HuH-7 (cell line): ENCODE measurements at regions not wholly inside any gene's neighbourhood (a gene's known extent, or its start where the extent isn't known, plus 50 kb on each side); places are given as distances from the start of the nearest gene placed in this dataset.
"Not testable (repeated sequence)": the region's sequence is repeated elsewhere in the genome, so short reads cannot be mapped to it uniquely, and the experiment has no call there.

ENCODE experiments used
- DNase-seq: peaks from one replicate; pipeline ENCODE4 v3.0.0; 2011; ENCODE audit warnings: low spot score

DNA sequence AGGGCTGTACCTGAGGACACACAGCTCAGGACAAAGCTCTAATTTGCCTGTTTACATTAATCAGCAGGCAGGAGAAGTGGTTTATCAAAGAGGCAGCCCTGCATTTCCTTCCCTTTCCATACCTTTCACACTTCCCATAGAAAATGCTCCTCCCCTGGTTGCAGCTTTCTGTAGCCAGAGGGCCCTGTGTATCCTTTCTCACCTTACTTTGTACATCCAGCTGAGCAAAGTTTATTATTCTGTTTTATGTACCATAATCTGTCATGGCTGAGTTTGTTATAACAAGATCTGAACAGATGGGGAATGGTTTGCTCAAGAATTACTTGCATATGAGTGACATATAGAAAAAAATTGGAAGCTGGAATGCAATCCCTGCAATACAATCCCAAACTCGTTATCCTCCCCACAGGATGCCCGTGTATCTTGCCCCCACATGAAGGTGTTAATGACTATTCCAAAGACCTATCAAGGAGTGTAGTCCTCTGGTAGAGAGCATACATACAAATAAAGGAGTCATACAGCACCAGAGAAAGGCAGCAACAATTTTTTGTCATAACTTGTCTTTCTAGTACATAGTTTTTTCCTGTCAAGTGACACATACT lies 1025.8 kb upstream of the KLHL29 start:
- DNase-seq: no peak

DNA sequence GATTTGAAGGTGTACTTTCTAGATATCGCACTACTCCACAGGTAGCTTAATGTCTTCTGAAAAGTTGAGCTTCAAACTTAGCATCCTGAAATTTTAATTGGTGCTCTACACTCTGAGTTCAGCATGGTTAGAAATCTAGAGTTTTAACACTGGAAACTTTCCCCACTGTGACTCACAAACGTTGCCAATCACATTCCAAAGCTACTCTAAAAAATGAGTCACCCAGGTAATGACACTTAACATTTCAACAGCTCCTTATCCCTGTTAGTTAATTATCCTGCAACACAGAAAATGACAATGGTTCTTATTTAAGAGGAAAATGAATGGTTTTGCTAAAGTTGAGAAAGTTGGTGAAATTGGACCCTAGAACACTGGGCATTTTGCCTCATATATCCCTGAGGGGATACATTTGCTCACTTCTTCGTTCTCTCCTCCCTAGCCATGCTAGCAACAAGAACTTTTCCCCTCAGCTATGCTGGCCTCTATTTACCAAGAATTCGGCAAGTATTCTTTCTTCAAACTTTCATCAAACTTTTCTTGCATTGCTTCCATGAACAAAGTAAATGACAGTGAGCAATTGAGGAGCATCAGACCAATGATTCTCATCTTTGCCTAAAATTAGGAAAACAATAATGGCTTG lies 1024.1 kb upstream of the KLHL29 start:
- DNase-seq: no peak

DNA sequence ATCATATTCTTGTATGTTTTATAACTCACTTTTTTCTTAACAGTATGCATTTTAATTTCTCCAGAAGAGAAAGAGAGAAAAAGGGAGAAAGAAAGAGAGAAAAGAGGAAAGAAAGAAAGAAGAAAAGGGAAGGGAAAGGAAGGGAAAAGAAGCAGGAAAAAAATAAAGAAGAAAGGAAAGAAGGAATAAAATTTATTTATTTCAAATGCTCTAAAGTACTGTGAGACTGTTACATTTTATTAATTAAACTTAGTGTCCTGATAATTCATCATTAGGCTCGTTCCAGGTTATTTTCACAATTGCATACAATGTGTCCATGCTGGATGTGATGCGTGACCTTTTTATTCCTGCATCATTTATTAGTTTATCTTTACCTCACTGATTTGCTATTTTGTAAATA lies 1023.4 kb upstream of the KLHL29 start:
- DNase-seq: no peak

DNA sequence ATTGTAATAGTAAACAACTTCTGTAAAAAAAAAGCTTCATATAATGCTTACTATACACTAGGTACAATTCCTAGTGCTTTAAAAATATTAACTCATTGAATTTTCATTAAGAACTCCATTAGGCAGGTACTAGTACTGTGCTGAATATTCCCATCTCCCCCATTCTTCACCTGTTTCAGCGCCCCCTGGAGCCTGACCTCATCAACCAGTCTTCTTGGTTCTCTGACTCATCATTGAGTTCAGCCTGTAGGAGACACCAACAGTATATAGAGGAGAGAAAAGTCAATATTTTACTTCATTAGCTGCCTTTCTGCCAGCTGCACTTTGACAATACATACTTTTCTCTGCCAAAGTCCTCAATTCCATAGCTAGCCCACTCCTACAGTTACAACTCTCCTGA lies 1009.9 kb upstream of the KLHL29 start:
- no peak for DNase-seq

DNA sequence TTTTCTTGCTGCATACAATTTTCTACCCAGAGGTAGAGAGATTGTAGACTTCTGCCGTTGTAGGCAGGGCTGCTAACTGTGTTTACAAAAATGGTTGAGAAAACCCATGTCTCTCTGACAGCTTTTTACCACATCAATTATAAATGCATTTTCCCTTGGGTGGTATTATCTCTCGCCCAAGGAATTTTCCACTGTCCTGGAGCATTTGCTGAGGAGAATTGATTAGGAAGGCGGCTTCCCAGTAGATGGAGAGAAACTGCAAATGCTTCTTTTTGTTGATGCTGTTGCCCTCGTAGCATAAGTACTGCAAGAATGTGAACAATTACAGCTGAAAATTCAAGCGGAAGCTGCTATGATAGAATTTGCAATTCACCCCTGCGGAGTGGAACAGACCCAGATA lies 1007.7 kb upstream of the KLHL29 start:
- DNase-seq: no peak

DNA sequence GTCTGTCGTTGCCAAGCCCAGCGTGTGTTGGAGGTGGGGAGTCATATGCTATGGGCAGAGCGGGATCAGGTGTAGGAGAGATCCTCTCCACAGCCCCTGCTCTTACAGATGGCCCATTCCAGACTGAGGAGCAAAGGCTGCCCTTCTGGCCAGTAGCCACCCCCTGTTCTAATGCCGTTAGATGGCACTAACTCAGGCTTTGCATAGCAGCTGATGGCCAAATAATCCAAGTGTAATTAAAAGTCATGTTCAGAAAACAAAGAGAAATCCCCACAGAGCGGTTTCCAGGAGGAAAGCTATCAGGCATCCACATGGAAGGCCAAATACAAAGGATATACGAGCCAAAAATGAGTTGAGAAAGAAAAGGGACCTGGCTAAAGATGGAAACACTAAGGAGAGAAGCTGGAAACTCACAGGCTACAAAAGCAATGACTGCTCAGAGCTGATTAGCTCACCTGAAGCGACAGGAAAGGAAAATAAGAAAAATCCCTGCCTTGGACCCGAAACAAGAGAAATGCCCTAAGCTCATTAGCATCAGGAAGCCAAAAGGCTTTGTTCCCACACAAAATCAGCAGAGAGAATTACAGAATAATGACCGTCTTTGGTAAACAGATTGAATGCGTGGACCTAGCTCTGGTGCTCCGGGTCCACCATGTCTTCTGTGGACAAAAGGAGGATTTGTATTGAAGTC lies 1002.4 kb upstream of the KLHL29 start:
- DNase-seq: peak; percentile 0

DNA sequence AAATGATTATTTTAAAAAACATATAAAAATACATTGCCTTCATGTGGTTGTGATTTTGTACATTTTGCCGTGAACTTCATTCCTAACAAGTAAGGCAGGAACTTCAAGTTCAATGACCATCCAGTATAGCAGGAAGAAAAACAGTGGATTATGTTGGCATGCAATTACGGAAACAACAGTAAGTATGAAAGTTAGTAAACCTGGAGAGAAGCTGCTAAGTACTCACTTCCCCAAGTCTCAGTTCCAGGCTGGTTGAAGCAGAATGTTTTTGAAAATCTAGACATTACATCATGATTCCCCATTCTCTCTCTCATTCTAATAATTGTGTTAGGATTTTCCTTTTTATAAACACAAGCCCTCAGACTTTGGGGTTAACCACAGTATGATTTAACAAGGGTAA lies 987.1 kb upstream of the KLHL29 start:
- no peak for DNase-seq

DNA sequence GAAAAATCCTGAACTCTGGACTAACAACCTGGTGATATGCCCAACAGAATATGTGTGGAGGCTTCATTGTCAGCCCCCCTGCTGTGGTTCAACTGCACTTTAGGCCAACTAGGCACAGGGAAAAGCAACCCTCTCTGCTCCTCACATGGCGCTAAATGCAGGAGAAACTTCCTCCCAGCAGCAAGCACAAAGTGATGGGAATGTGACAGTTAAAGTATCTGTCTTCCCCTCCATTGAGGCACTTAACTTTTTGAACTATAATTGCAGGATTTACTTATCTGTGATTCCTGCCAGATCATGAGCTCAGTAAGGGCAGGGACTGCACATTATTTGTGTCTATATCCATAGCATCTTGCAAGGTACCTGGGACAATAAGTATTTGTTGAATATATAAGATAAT lies 981.2 kb upstream of the KLHL29 start:
- DNase-seq: no peak

DNA sequence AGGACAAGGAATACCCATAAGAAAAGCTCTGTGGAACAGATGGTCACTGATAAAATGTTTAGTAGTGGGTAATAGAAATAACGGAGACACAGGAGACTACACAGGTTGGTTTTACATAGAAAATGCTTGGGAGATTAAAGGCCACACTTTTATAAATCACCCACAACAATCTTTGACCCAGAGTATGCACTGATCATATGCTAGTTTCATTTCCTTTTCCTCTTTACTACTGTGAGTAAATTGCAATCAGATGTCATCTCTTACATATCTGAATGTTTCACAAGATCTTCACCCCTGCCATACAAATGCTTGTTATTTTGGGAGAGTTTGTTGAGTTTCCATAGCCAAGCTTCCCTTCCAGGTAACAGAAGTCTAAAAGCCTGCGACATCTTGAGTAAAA lies 978.4 kb upstream of the KLHL29 start:
- no peak for DNase-seq

DNA sequence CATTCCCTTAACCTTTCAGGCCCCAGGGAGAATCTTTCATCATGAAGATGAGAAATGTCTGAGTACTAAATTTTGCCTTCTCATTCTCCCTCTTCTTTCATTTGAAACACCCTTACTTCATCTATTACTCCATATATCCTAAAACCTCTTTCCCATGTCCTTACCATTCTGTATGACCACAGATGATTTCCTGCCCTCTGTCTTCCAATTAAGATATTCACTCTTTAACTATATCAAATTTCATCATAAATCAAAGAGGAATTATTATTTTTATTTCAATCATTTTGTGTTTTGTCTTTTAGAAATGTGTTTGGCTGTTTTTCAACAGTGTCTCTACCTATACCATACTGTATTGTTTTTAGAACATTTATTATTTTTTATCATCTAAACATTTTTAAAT lies 964.9 kb upstream of the KLHL29 start:
- DNase-seq: no peak

DNA sequence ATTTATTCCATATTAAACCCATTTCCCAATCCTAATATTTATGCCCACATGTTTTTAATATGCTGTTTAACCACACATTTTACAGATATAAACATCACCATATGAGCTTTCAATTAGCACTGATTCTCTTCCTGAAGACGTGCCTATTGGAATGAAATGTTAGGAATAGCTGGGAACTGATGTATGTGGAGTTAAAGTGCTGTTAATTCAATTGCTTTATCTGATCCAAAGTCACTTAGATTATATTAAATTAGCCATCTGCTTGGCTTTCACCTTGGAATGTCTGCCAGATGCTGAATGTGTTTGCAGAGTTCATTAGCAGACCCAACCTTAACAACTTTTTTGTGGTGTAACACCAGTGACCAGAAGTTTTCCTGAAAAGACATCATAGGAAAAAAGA lies 942.9 kb upstream of the KLHL29 start:
- DNase-seq: no peak

DNA sequence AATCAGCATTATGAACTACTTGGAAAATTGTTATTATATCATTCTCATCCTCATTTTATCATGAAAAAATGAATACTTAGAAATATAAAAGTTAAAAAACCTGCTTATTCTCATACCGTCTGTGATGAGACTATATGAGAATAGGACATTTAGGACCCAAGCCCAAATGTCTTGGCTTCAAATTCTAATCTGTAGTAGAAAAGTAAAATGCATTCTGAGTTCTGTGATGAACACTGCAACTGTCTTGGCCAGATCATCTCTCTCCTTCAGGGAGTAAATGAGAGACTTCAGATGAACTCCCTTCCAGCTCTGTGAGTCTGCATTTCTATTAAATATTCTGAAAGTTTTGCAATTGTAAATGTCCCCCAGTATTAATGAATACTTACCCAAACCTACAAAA lies 940.7 kb upstream of the KLHL29 start:
- DNase-seq: no peak

DNA sequence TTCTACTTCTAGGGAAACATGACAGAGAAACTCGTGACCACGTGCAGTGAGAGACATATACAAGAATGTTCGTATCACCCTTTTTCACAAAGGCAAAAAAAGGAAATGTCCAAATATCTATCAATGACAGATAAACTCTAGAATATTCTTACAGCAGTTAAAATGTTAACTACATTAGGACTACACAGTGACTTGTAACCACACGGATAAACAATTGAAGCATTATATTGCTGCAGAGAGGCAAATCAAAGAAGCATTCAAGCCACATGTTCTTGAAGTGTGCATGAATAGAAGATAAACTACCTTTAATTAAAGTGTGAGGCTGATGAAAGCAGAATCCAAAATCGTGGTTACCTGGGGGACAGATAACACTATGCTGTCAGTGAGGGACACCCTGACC lies 935.3 kb upstream of the KLHL29 start:
- no peak for DNase-seq

DNA sequence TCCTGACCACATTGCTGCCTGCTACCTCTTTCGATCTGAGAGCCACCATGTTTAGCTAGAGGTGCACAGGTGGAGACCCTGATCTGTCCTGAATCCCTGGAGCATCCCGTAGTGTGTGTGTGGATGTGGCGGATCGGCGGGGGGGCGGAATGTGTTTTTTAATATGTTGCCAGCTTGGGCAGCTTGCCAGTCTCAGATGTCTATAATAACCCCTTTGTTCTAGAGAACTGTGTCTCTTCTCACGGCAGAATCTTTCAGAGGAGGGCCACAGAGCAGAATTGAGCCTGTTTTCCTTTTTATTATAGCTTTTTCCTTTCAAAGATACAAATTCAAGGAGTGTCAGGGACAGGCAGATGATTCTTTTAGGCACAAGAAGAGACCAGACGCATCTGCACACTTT lies 934.1 kb upstream of the KLHL29 start:
- no peak for DNase-seq

DNA sequence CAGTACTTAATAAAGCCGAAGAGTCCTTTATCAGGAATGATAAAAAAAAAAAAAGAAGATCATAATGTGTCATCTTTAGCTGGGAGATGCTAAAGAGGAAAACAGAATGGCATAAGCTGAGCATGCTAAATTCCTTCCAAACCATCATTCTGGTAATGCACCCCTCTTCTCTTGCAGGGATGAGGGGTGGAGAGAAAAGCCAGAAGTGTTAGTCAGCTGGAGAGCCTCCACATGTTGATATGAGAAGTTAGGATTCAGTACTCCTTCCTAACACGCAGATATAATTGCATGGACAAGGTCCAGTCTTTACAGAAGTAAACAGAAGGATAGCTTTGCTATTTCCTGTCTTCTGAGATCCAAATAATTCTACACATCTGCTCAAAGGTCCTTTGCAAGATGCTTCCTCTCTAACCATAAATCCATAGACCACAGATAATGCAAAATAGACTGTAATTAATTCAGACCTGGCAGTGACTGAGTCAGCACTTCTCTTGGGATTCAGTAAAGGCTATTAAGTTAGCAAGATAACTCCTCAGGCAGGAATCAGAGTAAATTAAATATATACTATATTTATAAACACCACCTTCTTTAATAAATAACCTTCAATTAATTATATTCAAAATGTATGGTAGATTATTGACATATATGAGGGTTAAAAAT lies 930.0 kb upstream of the KLHL29 start:
- no peak for DNase-seq

DNA sequence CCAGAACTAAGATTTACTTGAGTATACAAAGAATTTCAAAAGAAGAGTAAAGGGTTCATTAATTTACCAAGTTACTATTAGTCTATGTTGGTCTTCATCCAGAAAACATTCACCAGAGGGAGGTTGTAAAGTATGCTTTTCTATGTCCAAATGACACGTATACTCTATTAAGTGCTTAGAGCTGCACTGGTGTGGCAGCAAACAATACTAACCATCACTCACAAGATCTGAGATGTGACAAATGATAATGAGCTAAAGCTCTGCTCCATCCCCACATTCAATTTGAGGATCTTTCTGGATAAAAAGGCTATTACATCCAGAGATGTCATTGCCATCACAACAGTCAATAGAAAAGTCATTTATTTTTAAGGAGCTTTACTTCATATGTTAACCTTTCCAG lies 926.5 kb upstream of the KLHL29 start:
- DNase-seq: no peak

DNA sequence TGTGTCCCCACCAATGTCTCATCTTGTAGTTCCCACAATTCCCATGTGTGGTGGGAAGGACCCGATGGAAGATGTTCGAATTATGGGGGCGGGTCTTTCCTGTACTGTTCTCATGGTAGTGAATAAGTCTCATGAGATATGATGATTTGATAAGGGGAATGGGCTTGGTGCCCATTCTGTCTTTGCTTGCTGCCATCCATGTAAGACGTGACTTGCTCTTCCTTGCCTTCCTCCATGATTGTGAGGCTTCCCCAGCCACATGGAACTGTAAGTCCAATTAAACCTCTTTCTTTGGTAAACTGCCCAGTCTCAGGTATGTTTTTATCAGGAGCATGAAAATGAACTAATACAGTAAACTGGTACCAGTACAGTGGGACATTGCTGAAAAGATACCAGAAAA lies 909.9 kb upstream of the KLHL29 start:
- DNase-seq: not testable (repeated sequence)

DNA sequence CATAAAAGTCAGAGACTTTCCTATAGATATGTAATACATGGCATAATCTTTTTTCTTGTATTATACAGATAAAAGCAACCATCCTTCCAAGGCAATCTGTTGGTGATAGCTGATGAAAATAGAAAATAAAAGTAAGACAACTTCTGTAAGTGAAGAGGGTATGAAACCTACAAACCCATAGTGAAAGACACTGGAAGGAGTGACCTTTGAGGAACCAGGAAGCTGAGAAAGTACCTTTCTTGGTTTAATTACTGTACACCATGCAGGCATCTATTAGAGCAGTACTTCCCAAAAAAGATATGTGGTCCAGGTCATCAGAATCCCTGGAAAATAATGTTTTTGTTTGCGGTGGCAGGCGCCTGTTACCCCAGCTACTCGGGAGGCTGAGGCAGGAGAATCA lies 906.6 kb upstream of the KLHL29 start:
- DNase-seq: no peak

DNA sequence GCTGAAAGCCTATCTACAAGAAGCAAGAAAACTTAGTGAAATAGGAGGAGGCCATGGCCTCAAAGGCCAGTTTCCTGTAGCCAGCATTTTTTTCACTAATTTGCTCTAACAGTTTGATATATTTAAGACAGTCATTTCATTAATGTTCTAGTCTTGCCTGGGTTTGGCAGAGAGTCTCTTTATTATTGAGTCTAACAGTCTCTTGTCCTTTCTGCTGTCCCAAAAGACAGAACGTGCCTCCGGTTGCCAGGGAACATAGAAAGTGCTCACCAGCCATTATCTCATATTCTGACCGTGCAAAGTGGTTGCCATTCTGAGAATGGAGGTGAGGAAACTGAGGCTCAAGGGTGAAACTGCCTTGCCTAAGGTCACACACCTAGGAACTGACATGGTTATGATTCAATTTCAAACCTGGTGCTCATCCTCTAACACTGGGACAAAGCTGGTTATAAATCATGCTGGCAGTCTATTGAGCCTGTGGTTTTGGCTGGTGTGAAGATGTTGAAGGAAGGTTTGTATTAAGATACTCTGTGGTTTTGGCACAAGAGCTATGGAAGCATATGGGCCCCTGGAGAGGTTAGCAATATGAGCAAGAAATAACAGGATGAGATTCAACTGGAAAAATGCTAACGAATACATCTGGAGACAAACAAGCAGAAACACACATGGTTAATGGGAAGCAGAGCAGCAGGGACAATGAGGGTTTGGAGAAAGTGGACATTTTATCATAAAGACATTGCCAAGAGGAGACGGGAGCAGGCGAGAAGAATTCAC lies 903.3 kb upstream of the KLHL29 start:
- DNase-seq: no peak

DNA sequence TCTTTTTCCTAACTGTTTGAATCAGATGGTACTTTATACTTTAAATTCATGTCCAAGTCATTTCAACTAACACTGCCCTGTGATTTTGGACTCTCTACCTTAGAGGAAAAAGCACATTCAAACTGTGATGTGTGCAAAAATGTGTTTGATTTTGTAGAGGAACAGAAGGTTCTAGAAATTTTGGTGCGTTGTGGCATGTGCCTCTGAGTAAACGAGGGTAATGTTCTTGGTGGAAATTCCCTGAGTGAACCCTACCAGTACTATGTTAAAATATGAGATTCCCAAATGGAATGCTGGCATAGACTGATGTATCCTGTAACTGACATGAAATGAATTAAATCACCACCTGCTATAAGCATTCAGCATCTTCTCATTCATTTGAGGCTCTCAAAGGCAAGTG lies 901.9 kb upstream of the KLHL29 start:
- no peak for DNase-seq

DNA sequence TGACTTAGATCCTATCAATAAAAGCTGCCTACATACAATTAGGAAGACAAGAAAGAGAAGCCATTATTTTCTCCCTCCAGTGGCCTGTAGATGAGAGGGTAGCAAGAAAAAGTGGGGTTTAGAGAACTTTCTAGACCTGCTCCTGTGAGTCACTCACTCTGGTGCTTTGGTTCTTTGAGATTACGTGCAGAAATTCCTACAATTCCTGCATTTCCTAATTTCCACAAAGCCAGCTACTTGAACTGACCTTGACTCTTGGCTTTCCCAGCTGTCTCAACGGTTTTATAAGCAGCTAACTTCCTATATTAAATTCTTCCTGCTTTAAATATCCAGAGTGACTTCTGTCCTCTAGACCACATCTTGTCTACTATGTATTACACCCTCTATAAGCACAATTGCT lies 899.5 kb upstream of the KLHL29 start:
- no peak for DNase-seq

DNA sequence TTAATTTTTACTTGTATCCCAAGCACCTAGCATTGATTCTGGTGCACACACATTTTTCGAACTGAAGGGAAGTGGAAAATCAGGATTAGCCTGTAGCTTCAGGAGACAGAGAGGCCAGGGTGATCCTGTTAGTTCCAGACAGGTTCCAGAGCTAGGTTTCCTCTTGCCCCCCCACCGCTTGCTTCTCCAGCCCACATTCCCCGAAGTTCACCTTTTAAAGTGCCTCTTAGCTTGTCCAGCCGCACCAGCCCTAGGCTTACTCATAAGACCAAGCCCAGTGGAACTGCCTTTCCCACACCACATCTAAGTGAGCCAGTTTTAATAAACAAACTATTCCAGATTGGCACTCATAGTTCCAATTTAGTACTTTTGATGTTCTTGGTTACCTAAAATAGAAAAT lies 898.6 kb upstream of the KLHL29 start:
- DNase-seq: no peak

DNA sequence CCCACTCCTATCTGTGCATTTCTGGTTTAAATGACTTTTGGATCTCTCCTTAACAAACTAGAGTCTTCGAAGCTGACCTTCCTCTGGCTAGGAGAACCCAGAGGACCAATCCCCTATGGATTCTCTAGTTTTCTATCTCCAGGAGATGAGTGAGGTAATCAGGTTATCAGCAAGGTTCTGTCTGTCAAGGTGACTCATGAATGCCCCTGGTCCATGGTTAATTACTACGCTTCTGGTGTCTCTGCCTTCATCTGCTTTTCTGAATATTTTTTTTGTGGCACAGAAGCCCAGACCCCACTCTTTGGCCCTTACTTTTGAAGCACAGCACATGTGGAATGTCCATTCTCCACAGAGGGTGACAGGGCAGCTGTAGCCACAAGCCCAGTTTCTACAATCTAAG lies 897.9 kb upstream of the KLHL29 start:
- DNase-seq: no peak
